Glomerular endothelial cell (primary cell): ENCODE measurements at regions not wholly inside any gene's neighbourhood (a gene's known extent, or its start where the extent isn't known, plus 50 kb on each side); places are given as distances from the start of the nearest gene placed in this dataset.

Source experiments
- DNase-seq: peaks from one replicate; pipeline ENCODE4 v3.0.0-alpha.2; 2011; ENCODE audit warnings: low read depth, low spot score; ENCODE audit errors: extremely low read depth

DNA sequence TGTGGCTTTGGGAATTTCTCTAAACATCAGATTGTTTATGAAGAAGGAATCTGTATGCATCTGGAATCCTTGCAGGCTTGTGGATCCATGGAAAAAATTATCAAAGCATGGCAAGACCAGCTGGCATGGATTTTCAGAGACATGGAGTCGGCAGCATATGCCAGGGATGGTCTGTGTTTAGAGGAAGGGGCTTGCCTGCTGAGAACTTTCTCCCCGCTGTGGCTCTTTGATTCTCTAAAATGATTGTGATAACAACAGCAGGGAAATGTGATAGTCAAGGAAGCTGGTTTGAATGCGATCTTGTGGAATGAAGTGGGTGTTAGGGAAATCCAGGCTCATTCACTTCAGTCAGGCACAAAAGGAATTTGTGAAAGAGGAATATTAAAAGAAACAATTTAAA is 245.7 kb upstream of the THRB start:
- no peak for DNase-seq

DNA sequence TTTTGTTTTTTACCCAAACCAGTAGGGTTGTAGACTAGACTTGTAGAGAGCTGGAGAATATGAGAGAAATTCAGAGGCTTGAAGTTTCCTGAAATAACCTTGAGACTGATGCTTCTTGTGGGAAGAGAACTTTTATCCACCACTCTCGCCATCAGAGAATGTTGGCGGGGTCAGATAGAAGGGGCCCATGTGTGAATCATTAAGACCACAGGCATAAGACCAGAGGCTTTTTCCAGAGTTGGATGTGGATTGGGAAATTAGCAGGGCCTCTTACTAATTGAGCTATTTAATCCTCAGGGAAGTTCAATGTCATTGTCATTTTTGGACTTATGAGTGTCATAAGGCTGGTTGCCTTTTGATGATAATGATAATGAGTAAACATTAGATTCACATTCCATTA is 246.9 kb upstream of the THRB start:
- no peak for DNase-seq

DNA sequence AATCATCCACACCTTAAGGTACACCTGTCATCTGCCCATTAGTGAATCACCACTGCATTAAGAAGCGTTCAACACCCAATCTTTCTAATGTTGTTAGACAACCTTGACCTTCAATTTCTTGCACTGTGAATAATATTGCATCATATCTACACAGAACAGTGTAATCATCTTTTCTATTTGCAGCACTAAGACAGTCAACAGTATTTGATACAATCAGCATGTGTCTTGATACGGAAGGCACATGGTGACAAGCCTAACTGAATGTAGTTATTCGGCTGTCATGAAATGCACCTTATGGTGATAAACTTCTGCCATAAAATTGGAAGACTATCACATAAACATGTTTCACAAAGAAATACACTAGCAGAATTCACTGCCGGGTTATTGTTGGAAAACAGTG is 253.9 kb upstream of the THRB start:
- no peak for DNase-seq

DNA sequence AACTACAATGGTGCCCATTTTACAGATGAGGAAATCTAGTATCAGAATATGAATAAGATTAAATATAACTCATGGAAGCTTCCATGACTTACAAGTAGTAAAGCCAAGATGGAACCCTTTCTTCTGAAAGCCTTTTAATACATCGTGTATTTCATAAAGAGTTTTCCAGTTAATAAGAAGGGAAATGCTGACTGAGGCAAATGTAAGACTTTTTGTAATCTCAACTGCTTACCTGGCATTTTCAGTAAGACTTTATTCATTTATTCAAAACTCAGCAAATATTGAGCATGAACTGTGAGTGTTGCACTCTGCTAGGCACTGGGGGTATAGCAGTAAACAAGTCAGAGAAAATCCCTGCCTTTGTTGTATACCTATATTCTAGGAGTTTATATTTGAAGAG is 256.4 kb upstream of the THRB start:
- DNase-seq: no peak

DNA sequence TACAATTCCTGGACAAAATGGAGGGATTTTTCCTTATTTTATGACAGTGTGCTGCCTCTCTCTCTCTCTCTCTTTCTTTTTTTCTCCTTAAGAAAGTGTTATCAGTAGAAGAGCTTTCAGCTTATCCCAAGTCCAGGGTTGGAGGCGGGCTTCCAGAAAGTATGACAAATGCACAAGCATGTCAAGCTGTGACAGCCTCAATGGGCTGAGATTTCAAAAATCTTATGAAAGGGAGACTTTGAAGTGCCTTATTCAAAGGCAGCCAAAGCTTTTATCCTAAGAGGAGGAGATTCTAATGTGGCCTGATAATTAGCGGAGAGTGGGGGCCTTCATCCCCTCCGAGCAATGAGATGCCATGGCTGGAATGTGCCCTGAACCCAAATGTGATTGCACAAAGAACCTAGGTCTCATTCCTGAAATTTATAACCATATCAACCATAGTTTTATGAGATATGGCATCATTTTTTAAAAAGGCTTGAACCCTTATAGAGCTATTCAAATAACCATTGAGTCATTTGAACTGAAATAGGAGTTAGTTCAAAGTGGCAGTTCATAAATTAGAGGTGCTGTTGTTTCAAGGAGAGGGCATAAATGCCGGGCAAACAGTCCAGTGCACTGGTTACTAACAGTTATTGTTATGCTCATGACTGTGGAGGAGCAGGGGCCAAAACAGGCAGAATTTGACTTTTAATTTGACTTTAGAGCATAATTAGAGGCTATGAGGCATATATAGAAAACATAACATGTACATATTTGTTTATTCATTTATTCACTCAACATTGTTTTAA is 261.6 kb upstream of the THRB start:
- no peak for DNase-seq

DNA sequence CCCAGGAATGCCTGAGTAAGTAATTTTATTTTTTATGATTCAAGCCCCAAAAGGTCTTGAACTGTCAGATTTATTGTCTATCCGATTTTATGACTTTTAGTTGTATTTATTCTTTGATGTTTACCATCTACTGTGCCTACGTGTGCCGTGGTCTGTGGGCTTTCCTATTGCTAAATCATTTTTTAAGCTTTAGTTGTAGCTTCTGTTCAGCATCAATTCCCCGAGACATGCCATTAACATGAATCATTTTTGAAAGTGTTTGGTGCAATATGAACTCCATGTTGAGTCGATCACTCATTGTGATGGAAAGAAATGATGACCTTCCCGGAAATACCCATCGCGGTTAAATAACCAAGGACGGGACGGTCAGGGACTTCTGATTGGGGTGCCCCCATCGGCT is 268.7 kb upstream of the THRB start:
- no peak for DNase-seq

DNA sequence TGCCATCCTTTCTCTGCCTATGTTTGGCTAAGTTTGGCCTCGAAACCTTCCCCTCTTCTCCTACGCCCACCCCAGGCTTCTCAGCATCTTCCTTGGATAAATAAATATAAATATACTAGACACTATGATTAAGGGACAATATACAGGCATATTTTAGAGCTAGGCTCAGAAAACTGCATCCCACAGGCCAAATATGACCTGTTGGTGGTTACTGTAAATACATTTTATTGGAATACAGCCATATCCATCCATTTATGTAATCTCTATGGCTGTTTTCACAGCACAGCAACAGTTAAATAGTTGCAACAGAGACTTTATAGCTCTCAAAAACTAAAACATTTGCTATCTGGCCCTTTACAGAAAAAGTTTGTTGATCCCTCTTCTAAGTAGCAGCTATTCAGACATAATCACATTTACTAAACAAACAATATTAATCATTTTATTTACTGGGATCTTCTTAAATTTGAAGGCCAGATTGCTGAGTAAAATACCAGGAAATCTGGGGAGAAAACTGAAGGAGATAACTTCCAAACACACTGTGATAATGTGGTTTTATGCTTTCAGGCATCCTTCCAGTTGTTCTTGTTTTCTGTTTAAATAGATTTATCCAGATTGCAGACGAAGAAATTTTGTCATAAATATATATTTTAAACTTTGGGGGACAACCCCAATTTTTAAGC is 269.7 kb upstream of the THRB start:
- no peak for DNase-seq

DNA sequence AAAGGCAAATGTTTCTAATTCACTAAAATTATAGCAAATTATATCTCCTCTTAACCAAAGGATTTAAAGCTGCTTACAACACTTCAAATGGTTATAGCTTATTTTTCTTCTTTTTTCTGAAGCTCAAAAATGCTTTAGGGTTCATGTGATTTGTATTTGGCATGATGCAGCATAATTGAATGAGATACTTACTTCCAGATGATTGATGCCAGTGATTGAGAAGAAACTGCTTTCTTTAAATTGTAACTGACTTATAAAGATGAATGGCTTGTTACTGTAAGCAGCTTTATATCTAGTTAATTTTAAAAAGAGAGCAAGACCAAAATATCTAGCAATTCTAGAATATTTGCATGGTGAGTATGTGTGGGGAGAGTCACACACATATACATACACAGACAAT is 270.7 kb upstream of the THRB start:
- no peak for DNase-seq

DNA sequence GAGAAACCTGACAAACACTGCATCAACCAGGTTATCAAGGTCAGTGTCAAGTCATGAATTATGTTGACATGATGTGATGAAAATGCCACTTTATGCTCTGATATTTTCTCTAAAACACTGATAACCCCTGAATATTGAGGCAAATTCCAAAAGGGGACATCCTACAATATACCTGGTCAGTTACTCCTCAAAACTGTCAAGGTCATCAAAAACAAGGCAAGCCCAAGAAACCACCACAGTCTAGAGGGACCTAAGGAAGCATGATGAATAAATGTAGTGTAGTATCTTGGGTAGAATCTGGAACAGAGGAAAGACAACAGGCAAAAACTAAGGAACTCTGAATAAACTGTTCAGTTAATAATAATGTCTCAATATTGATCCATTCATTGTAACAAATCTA is 275.3 kb upstream of the THRB start:
- DNase-seq: no peak

DNA sequence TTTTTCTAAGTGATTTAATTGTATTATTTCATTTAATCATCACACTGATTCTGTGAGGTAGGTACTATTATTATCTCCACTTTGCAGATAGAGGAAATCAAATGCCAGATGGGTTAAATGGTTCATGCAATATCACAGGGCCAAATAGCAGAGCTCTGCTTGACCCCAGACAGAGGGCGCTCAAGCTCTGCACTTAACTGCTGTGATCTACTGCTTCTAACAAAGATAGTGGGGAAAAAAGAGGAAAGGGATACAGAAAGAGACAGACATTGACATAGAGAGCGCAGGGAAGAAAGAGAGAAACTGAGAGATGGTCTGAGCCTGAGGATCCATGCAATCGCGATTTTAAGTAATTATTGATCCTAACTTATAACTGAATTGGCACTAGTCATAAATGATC is 279.1 kb upstream of the THRB start:
- DNase-seq: peak; percentile 25

DNA sequence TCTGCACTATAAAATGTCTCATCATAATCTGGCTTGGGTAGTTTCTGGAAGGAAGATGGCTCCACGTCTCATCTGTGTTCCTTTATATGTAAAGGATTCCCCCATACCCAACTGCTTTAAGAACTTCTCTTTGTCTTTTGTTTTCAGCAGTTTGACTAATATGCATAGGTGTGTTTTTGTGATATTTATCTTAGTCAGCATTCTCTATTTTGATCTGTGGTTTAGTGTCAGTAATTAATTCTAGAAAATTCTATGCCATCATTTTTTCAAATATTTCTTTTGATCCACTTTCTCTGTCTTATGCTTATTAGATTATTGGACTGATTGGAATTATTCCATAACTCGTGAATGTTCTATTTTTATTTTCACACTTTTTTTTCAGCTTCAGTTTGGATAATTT is 286.3 kb upstream of the THRB start:
- no peak for DNase-seq

DNA sequence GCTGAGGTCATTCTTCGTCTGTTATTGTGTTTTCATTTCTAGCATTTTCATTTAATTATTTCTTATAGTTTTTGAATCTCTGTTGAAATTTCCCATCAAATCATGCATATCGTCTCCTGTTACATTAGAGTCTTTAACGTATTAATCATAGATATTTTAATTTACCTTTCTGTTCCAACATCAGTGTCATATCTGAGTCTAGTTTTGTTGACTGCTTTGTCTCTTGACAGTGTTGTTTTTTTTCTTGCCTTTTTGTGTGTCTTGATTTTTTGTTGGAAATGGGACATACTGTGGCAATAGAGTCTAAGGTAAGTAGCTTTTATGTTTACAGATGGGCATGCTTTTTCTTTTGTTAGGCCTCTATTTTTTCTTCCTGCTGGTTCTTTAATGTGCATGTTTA is 286.8 kb upstream of the THRB start:
- no peak for DNase-seq

DNA sequence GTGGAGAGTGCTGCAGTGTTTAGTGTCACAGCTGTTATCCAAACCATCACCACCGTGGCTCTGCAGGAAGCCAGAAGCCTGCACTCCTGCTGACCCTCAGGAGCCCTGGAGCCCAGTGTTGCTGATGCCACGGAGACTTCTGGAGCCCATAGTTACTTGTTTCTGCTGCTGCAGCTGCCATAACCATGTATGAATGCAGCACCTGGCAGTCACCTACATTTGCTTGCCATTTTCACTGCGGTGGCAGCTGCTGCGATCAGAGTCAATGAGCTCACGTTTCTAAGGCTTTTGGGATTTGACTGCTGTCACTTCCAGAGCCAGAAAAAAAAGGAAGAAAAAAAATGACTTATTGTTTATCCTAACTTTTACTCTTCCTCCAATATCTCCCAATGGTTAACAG is 299.2 kb upstream of the THRB start:
- no peak for DNase-seq

DNA sequence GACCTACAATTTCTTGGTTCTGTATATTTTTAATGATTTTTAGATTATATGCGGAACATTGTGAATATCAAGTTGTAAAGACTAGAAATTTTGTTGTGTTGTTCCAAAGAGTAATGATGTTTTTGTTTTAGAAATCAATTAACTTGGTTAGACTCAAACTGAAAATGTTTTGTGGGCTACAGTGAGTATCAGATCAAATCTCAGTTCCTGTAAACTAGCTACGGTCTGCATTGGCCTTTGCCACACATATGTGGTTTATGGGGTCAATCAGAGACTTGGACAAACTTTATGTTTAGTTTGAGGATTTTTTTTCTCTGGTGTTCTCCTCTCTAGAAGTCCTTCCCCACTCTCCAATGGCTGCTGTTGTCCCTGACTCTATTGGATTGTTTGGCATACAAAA is 308.0 kb upstream of the THRB start:
- no peak for DNase-seq

DNA sequence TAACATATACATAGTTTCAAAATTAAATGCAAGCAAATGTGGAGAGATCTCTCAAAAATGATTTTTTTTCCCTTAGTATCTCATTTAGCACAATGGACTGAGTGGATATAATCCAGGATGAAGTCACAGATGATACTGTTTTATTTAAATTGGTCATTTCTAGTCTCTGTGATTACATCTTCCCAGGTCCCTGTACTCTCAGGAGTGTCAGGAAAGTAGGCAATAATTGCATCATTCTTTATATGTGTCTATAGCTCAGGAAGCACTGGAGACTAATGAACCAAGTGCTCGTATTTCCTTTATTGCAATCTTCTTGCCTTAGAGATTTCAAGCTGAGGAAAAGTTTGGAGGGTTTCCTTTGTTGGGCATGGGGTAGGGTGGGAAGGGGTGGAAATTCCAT is 309.4 kb upstream of the THRB start:
- no peak for DNase-seq

DNA sequence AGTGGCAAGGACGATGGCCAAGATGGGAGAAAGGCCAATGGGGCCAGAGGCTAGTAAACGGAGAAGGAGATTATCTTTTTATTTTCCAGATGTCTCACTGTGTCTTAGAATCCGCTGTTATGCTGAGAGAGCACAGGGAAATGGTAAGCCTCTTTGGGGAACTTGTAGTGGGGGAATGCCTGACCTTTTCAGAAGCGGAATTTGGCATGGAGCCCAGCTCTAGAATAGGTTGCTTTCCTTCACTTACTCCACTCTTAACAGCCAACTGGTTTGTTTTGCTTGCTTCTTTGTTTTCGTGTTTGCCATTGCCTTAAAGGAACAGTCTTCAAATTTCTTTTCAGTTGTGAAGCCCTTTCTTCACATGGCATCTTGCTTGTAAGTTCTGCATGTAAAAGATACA is 316.2 kb upstream of the THRB start:
- DNase-seq: no peak

DNA sequence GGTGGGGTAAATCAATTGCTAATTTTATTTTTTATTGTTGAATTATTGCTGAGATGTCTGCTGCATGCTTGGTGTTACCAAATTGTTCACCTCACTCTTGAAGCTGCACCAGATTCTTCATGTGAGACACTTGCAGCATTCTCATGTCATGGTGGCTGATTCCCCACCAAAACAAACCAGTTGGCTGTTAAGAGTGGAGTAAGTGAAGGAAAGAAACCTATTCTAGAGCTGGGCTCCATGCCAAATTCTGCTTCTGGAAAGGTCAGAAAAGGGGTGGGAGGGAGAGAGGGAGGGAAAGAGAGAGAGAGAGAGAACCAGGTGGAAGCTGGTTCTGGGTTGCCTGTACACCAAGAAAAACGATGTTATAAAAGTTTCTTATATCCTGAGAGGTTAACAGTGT is 317.5 kb upstream of the THRB start:
- DNase-seq: no peak

DNA sequence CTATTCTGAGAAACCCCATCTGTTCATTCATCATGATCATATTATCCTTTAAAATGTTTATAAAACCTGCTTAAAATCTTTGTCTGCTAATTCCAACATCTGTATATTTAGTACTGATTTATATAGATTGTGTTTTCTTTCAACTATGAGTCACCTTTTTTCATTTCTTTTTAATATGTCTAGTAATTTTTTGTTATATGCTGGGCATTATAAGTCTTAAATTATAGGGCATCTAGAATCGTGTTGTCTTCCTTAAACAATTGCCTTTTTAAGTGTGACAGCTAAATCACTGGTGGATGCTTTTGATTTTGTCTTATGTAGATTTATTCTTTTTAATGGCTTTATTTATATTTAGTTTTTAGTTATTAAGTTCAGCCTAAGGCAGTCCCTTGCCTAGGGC is 323.4 kb upstream of the THRB start:
- no peak for DNase-seq

DNA sequence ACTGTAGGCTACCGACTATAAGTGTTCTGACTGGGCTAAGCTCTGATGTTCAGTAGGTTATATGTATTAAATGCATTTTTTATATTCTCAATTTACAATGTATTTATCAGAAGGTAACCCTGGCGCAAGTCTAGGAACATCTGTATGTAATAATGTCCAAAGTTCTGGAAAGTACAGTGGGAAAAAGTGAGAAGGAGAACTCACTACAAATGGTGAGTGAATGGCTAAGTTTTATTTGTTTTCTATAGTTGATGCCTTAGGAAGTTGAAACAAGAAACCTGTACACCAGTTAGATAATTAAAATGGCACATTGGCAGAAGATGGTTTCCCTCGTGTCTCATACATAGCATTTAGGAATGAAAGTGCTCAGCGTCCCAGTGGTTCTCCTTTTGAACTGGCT is 333.4 kb upstream of the THRB start:
- DNase-seq: no peak

DNA sequence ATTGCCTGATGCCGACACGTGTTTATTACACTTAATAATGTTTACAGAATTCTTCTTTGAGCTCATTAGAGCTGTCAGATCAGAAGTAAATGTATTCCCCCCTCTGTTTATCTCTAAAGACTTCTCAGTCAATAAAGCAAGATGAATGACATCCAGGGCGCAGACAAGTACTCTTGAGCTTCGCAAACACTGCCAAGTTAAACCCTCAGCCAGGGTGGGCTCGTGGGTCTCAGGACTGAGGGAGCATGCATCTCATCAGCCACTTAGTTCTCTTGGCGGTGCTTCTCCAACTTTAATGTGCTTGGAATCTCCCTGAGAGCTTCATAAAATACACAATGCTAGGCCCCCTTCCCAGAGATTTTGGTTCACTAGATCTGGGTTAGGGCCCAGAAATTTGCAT is 333.9 kb upstream of the THRB start:
- no peak for DNase-seq

DNA sequence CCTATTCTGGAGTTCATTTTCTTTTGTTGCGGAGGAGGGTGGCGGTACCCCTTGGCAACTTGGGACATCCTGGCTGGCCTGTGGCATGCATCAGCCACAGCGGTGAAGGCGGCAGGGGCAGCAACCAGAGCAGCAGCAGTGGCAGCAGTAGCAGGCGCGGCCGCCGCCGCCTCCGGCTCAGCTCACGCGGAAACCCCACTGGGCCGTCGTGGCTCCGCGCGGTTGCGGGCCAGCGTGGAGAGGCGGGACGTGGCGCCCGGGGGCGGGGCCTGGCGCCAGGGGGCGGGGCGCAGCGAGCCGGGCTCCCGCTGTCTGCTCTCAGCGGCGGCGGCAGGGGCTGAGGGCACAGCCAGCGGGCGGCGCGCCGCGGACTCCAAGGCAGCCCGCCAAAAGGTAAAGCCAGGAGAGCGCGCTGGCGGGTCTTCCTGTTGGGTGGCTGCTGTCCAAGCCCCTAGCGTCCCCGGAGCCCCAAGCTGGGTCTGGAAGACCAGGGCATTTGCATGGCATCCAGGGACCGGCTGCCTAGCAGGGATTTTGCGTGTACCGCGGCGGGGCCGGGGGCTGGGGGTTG is 334.4 kb upstream of the THRB start:
- no peak for DNase-seq

DNA sequence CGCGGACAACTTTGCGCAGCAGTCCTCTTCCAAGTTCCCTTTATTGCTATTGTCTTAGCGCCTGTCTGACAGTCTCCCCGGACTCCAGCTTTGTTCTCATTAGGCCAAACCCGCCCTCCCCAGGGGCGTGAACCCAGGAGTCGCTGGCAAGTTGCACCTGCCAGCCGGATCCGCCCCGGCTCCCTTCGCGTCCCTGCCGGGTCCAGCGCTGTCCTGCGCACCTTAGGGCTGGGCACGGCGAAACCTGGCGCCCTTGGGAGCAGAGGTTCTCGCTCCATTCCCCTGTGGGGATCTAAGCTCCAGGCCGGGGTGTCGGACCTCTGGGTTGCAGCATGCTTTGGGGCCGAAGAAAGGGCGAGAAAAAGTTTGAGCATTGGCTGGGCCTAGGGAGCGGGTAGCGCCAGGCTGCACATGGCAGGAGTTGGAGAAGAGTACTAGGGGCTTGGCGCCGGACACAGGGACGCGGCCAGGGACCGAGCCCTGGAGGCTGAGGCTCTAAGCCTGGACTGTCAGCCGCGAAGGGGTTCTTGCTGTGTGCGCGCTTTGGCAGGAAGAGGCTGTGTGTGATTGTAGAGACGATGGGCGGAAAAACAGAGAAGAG is 335.1 kb upstream of the THRB start:
- no peak for DNase-seq
